HUDEP-2 (cell line): ENCODE measurements at regions not wholly inside any gene's neighbourhood (a gene's known extent, or its start where the extent isn't known, plus 50 kb on each side); places are given as distances from the start of the nearest gene placed in this dataset.

Experiments
- DNase-seq, 76 experiments: peaks; one replicate each; lab custom pipeline; 2025; ENCODE audit not compliant: unreplicated experiment in 76 of 76; lab: John Stamatoyannopoulos, UW

DNA sequence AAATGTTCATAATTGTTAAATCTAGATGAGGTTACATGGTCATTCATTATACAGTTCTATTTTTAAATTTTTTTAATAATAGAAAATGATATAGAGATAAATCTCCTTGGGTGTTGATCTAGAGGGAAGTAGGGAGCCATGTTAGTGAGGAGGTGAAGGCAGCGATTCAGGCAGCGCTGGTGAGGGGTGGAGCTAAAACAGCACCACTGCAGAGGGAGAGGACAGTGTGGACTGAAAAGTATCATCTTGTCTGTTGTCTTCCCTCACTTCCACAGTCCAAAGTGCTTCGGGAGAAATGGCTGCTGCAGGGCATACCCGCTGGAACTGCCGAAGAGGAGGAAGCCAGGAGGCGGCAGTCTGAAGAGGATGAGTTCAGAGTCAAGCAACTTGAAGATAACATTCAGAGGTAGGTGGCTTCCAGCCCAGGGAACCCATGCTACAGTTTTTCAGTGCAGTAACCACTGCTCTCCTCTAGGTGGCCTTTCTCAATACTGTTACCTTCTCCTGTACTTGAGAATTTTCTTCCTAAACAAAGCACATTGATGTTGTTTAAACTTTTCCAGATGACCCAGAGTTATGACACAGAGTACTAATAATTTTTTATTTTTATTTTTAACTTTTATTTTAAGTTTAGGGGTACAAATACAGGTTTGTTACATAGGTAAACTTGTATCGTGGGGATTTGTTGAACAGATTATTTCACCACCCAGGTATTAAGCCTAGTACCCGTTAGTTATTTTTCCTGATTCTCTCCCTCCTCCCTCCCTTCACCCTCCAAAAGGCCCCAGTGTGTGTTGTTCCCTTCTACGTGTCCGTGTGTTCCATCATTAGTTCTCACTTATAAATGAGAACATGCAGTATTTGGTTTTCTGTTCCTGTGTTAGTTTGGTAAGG lies 100.5 kb downstream of the PALM2AKAP2 start:
- peak in 27 of 76 experiments; percentile 2 to 63 (median 20) for DNase-seq

- no peak for DNase-seq
Measured at GRCh38 chr9:109883623-109884022, 103.6 kb downstream of the PALM2AKAP2 start.

DNA sequence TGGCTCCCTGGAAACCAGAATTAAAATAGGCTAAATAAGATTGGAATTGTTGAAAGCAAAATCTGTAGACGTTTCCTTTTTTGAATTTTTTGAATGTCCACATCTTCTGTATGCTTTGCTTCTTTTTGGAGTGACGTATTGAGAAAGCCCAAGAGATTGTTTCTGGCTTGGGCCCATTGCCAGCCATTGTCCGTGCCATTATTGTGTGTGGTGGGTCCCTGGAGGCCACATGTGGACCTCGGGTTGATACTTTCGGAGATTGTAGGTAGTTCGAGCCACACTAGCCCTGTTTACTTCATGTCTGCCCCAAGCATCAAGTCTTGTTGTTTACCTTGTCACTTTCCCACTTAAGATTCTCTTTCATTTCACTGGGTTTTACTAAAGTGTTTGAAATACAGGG lies 106.0 kb downstream of the PALM2AKAP2 start:
- no peak for DNase-seq

- DNase-seq, result no peak
Measured at GRCh38 chr9:109886617-109887016, 106.6 kb downstream of the PALM2AKAP2 start.

DNA sequence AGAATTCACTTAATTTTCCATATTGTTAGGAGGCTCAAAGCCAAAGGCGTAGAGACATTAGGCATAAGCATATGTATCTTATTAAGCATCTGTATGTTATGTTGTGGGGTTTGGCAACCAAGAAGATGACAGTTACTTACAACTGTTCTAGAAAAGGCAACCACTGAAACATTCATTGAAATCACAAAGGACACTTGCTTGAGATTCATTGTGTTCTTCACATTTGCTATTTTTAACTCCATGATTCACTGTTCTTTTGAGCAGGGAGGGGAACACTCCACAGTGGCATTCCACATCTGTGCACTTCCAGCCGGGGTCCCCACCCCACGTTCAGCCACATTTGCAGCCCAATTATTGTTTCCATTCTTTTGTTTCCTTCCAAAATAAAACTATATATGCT lies 107.1 kb downstream of the PALM2AKAP2 start:
- no peak for DNase-seq

DNA sequence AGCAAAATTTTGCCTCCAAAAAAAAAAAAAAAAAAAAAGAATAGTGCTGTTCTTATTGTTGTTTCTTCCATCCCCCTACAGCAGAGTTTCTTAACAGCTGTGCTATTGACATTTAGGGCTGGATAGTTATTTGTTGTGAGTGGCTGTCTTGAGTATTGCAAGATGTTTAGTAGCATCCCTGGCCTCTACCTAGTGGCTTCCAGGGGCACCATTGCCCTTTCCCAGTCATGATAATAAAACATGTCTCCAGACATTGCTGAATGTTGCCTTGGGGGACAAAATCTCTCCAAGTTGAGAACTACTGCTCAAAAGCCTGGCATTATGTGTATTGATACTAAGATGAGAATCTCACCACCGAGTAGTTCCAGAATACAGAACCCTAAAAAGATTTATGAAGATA lies 108.7 kb downstream of the PALM2AKAP2 start:
- no peak for DNase-seq

- no peak for DNase-seq
Measured at GRCh38 chr9:109889456-109889855, 109.5 kb downstream of the PALM2AKAP2 start.

GRCh38 chr9:109893241-109893640 lies 113.2 kb downstream of the PALM2AKAP2 start:
- DNase-seq, result no peak

GRCh38 chr9:109894473-109894872 lies 114.5 kb downstream of the PALM2AKAP2 start:
- DNase-seq, result no peak

DNA sequence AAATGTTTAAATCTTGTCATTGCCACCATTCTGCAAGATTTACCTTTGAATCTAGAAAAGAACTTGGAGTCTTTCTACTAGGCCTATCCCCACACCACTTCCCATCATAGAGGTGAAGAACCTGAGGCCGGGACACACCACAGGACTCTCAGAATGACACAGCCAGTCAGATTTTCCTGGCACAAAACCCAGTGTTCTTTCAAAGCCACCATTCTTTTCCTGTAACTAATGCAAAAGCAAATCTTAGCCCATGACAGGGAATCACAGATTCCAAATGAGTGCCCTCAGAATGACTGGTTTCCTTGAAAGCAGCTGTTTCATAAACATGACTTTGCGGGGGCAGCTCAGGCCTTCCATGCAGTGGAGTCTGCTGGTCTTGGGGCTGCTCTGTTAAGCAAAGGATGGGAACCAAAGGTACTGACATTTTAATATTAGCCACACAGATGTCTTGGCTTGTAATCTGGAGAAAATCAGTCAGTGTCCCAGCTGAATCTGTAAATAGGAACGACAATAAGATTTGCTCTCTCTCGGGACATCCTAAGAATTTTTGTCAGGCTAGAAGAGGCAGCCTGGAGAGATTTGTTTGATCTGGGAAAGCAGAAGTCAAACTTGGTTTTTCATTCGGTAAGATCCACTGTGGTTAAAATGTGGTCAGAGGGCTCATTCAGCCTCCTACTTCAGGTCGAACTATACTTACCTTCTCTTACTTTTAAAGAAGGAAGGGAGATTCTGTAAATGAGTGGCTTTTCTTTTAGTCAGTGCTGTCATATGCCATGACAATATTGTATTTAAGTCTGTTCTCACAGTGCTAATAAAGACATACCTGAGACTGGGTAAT lies 115.1 kb downstream of the PALM2AKAP2 start:
- no peak for DNase-seq

GRCh38 chr9:109901201-109901600 lies 121.2 kb downstream of the PALM2AKAP2 start:
- no peak for DNase-seq

DNA sequence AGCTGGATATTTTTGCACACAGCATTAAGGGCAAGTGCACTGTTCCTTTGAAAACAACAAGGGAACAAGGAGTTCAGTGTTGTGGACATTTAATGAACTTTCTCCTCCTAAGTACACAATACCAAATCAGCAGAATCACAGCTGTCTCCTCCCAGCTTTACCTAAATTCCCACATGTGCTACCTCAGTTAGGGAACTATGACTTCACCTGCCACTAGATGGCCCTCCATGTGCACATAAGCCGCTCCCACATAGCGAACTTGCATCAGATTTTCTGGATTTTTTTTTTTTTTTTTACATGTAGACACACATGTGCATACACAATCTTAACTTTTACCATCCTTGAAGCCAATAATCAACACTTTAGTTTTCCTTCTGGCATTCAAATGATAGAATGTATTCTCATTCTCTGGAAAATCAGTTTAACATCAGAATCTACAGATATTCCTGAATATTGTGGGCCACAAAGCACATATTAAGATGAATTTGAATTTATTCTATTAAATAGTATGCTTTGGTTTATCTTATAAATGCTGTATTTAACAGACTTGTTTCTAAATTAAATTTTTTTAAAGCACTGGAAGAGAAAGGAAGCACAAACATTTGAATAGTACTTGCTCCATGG lies 123.6 kb downstream of the PALM2AKAP2 start:
- peak in 53 of 76 experiments; percentile 2 to 69 (median 26) for DNase-seq

- no peak for DNase-seq
Measured at GRCh38 chr9:109904666-109905065, 124.7 kb downstream of the PALM2AKAP2 start.

GRCh38 chr9:109905472-109905871 lies 125.5 kb downstream of the PALM2AKAP2 start:
- no peak for DNase-seq

DNA sequence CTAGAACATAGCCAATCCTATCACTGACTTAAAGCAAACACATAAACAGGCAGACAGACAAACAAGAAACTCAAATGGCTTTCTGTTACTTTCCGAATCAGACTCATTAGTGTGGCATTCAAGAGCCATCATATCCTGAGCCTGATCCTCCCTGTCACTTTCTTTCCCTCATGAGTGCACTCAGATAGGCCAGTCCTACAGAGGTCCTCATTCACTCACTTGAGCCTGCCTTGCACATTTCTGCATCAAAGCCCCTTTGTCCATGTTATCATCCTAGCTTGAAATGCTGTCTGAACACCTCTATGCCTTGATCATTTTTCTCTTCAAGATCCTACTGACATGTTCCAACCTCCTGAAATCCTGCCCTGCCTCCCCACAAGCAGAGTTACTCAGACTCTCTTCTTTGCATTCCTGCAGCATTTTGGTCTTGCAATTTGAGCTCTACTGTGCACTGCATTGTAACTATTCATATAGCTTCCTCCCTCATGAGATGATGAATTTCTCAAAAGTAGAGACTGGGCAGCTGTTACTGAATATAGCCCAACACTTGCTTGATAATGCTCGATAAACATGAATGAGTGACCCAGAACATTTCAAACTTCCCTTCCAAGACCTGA lies 126.9 kb downstream of the PALM2AKAP2 start:
- no peak for DNase-seq

GRCh38 chr9:109907400-109907799 lies 127.4 kb downstream of the PALM2AKAP2 start:
- no peak for DNase-seq

DNA sequence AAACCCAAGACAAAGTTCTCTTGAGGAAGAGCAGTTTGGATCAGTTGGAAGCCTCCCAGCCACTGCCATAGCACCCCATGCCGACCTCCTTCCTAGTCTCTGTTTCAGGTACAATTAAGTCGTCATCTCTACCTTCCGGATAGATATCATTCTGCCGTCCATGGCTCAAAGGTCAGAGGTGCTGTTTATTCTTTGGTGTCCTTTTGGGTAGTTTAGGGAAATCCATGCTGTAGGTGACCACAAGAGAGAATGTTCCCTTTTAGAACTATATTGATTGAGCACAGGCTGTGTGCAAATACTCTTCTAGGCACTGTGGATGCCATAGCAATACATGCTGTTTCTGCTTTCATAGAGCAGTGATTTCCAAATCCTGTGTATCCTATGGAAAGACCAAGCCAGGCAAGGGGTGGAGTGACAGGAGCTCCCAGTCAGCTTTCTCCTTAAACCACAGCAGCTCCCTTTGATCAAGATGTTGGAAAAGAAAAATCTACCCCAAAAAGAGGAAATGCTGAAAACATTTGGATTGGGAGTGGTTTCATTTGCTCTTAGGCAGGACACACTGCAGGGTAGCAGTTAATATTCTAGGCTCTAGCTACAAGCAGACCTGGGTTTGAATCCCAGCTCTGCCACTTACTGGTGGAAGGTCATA lies 127.9 kb downstream of the PALM2AKAP2 start:
- DNase-seq, result no peak

GRCh38 chr9:109908459-109909390 lies 128.7 kb downstream of the PALM2AKAP2 start:
- DNase-seq, result no peak
